H1 (cell line): ENCODE measurements at regions not wholly inside any gene's neighbourhood (a gene's known extent, or its start where the extent isn't known, plus 50 kb on each side); places are given as distances from the start of the nearest gene placed in this dataset.

Source experiments
- CTCF ChIA-PET: fragments of 300-600 bp; sonication (Branson Sonifier 250); formaldehyde crosslinking; loops from one replicate; lab custom pipeline; 2021; ENCODE audit not compliant: partially characterized antibody; lab: Charles Lee
- POLR2A ChIA-PET: fragments of 300-600 bp; sonication (Branson Sonifier 250); formaldehyde crosslinking; loops from one replicate; lab custom pipeline; 2021; ENCODE audit warnings: inconsistent platforms; ENCODE audit not compliant: partially characterized antibody; lab: Charles Lee
- DNase-seq, 2 experiments: peaks; one replicate each; pipeline versions ENCODE4 v3.0.0 to v3.0.0-alpha.2; 2010 to 2022; ENCODE audit warnings: low spot score in 2 of 2, low read depth in 1 of 2, mixed read lengths in 1 of 2
- FAIRE-seq: peaks from 2 replicates; lab custom pipeline; 2011; peaks lifted over from hg19 to GRCh38; lab: Jason Lieb, UNC
- H2AFZ ChIP-seq: 2 replicates; pipeline ENCODE4 v1.8.1; 2012; ENCODE audit warnings: low read length, inconsistent platforms
- H2AK5ac ChIP-seq: 2 replicates; pipeline ENCODE4 v1.6.1; 2013; ENCODE audit warnings: low read depth, low read length
- H2BK120ac ChIP-seq: replicated peaks from 2 replicates; pipeline ENCODE3; 2013; ENCODE audit warnings: low read depth, low read length, inconsistent platforms
- H2BK12ac ChIP-seq: 2 replicates; pipeline ENCODE4 v1.6.1; 2013; ENCODE audit warnings: low read depth, low read length
- H2BK15ac ChIP-seq: 2 replicates; pipeline ENCODE4 v1.6.1; 2013; ENCODE audit warnings: low read length
- H2BK20ac ChIP-seq: 2 replicates; pipeline ENCODE4 v1.6.1; 2013; ENCODE audit warnings: low read length
- H2BK5ac ChIP-seq: 2 replicates; pipeline ENCODE4 v1.6.1; 2013; ENCODE audit warnings: low read depth, low read length
- H3K14ac ChIP-seq: 2 replicates; pipeline ENCODE4 v1.6.1; 2013; ENCODE audit warnings: inconsistent platforms; ENCODE audit not compliant: insufficient read length
- H3K18ac ChIP-seq: 2 replicates; pipeline ENCODE4 v1.6.1; 2013; ENCODE audit warnings: low read length; ENCODE audit errors: extremely low read depth
- H3K23ac ChIP-seq: 2 replicates; pipeline ENCODE4 v1.6.1; 2013; ENCODE audit warnings: inconsistent platforms; ENCODE audit not compliant: insufficient read length
- H3K23me2 ChIP-seq: 2 replicates; pipeline ENCODE4 v1.6.1; 2013; ENCODE audit warnings: low read depth, low read length
- H3K27ac ChIP-seq: 2 replicates; pipeline ENCODE4 v1.6.1; 2011; ENCODE audit warnings: low read depth, low read length, inconsistent platforms
- H3K27me3 ChIP-seq, 4 experiments: replicated peaks in 1 of 4; 1 replicate in 1 of 4; 2 replicates in 3 of 4; pipeline versions ENCODE4 v1.6.1 to v1.8.1; 2011 to 2013; ENCODE audit warnings: low read length in 3 of 4, mild to moderate bottlenecking in 3 of 4, inconsistent platforms in 2 of 4, mixed read lengths in 2 of 4, moderate library complexity in 1 of 4; ENCODE audit not compliant: control insufficient read depth in 3 of 4, insufficient read depth in 3 of 4; ENCODE audit errors: extremely low read depth in 1 of 4
- H3K36me3 ChIP-seq, 4 experiments: 2 replicates each; pipeline versions ENCODE4 v1.6.1 to v1.8.1; 2011 to 2013; ENCODE audit warnings: mild to moderate bottlenecking in 4 of 4, low read length in 3 of 4, moderate library complexity in 2 of 4, control low read depth in 1 of 4, inconsistent platforms in 1 of 4; ENCODE audit not compliant: insufficient read depth in 4 of 4, control insufficient read depth in 2 of 4
- H3K4ac ChIP-seq: replicated peaks from 2 replicates; pipeline ENCODE3; 2013; ENCODE audit warnings: low read length, low read depth, mixed read lengths, inconsistent platforms; ENCODE audit not compliant: insufficient read length
- H3K4me1 ChIP-seq, 4 experiments: replicated peaks in 1 of 4; 1 replicate in 1 of 4; 2 replicates in 3 of 4; pipeline versions ENCODE4 v1.6.1 to v1.8.1; 2011 to 2013; ENCODE audit warnings: low read length in 3 of 4, inconsistent platforms in 2 of 4, mixed read lengths in 1 of 4; ENCODE audit not compliant: insufficient read depth in 4 of 4, control insufficient read depth in 3 of 4
- H3K4me2 ChIP-seq, 2 experiments: 2 replicates each; pipeline versions ENCODE4 v1.6.1 to v1.8.1; 2011 to 2013; ENCODE audit warnings: low read depth in 2 of 2, low read length in 2 of 2, control low read depth in 1 of 2, inconsistent platforms in 1 of 2, mild to moderate bottlenecking in 1 of 2; ENCODE audit not compliant: insufficient read depth in 1 of 2
- H3K4me3 ChIP-seq, 4 experiments: fragments of 200-600, 300-600 bp in 1 of 4; sonication (generic), shearing (Covaris generic), sonication (Bioruptor Twin) in 1 of 4; 2 replicates each; pipeline versions ENCODE4 v1.5.1 to v1.8.1; 2011 to 2016; ENCODE audit warnings: low read length in 4 of 4, low read depth in 3 of 4, control low read depth in 2 of 4, inconsistent platforms in 2 of 4, mild to moderate bottlenecking in 2 of 4, mixed read lengths in 1 of 4, moderate library complexity in 1 of 4; ENCODE audit not compliant: insufficient read depth in 2 of 4; ENCODE audit errors: extremely low read depth in 1 of 4
- H3K56ac ChIP-seq: replicated peaks from 2 replicates; pipeline ENCODE3; 2013; ENCODE audit warnings: low read depth, mild to moderate bottlenecking, mixed read lengths, low read length, inconsistent platforms; ENCODE audit not compliant: insufficient read length
- H3K79me1 ChIP-seq: 2 replicates; pipeline ENCODE4 v1.6.1; 2013; ENCODE audit warnings: low read depth, low read length, control low read depth
- H3K79me2 ChIP-seq, 2 experiments: 2 replicates each; pipeline versions ENCODE4 v1.6.1 to v1.8.1; 2012 to 2013; ENCODE audit warnings: low read length in 2 of 2, mild to moderate bottlenecking in 2 of 2, inconsistent platforms in 1 of 2; ENCODE audit not compliant: insufficient read depth in 2 of 2, control insufficient read depth in 1 of 2
- H3K9ac ChIP-seq, 4 experiments: replicated peaks in 1 of 4; 1 replicate in 1 of 4; 2 replicates in 3 of 4; pipeline versions ENCODE4 v1.6.1 to v1.8.1; 2011 to 2013; ENCODE audit warnings: low read depth in 3 of 4, low read length in 3 of 4, control low read depth in 2 of 4, mild to moderate bottlenecking in 2 of 4, moderate library complexity in 2 of 4, inconsistent platforms in 1 of 4; ENCODE audit errors: extremely low read depth in 1 of 4
- H3K9me3 ChIP-seq, 2 experiments: 2 replicates each; pipeline versions ENCODE4 v1.6.1 to v1.8.1; 2012 to 2013; ENCODE audit warnings: mild to moderate bottlenecking in 2 of 2, moderate library complexity in 2 of 2, control low read depth in 1 of 2, inconsistent platforms in 1 of 2, low read depth in 1 of 2, low read length in 1 of 2, mixed read lengths in 1 of 2; ENCODE audit not compliant: insufficient read depth in 2 of 2
- H4K20me1 ChIP-seq, 2 experiments: replicated peaks in 1 of 2; 2 replicates each; pipeline versions ENCODE3 to v1.8.1; 2011 to 2013; ENCODE audit warnings: inconsistent platforms in 2 of 2, low read length in 2 of 2, mild to moderate bottlenecking in 1 of 2; ENCODE audit not compliant: insufficient read depth in 2 of 2, control insufficient read depth in 1 of 2
- H4K5ac ChIP-seq: 2 replicates; pipeline ENCODE4 v1.6.1; 2013; ENCODE audit warnings: low read length, low read depth, mixed read lengths, inconsistent platforms; ENCODE audit not compliant: insufficient read length
- H4K8ac ChIP-seq: 2 replicates; pipeline ENCODE4 v1.8.0; 2013; ENCODE audit warnings: mild to moderate bottlenecking, moderate library complexity, low read length, inconsistent platforms; ENCODE audit not compliant: insufficient read depth; ENCODE audit errors: extremely low read depth
- H4K91ac ChIP-seq: replicated peaks from 2 replicates; pipeline ENCODE3; 2013; ENCODE audit warnings: low read length, mixed read lengths, inconsistent platforms; ENCODE audit not compliant: insufficient read length
- BACH1 ChIP-seq: IDR thresholded peaks from 2 replicates; pipeline ENCODE4 v1.6.1; 2012; ENCODE audit warnings: low read length, improper control_type of control experiment
- BRCA1 ChIP-seq: IDR thresholded peaks from 2 replicates; pipeline ENCODE4 v1.6.1; 2012; ENCODE audit warnings: low read depth, low read length, improper control_type of control experiment
- CHD1 ChIP-seq: IDR thresholded peaks from 2 replicates; pipeline ENCODE4 v1.6.1; 2012; ENCODE audit warnings: low read depth, low read length, improper control_type of control experiment
- HDAC6 ChIP-seq: IDR thresholded peaks from one replicate; pipeline ENCODE4 v1.7.1; 2012; ENCODE audit warnings: low read depth, mild to moderate bottlenecking, inconsistent platforms, low read length, moderate library complexity
- TF ChIP-seq, protein P1 (sequence below), 3 experiments: IDR thresholded peaks; 1 replicate in 2 of 3; 2 replicates in 1 of 3; pipeline versions ENCODE4 v1.5.1 to v1.6.1; 2011; ENCODE audit warnings: low read length in 3 of 3, mild to moderate bottlenecking in 3 of 3, inconsistent platforms in 2 of 3, low read depth in 1 of 3, moderate library complexity in 1 of 3; ENCODE audit not compliant: insufficient read depth in 1 of 3; ENCODE audit errors: control extremely low read depth in 1 of 3

DNA sequence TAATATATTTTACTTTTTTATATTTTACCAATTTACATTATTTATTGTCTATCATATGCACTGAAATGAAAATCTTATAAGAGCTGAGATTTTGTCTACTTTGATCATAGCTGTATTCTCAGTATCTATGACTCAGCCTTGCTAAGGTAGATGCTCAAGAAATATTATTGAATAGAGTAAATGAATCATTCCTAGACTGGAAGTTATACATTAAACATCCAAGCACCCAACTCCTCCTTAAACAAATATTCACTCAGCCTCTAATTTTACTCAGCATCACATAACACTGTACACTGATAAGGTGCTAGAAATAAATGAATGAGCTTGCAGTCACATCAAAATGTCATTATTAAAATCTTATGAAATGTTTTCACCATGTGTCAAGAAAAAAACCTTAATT is 1424.9 kb downstream of the LRFN5 start:
- no peak for DNase-seq
- H3K4me3 ChIP-seq = no peak overlapping the region
- H3K23me2 ChIP-seq = no peaks in the 10 kb centered on the region
- no peak overlapping the region for H3K9ac ChIP-seq
- no peak for TF ChIP-seq CHD1
- TF ChIP-seq, protein P1, sequence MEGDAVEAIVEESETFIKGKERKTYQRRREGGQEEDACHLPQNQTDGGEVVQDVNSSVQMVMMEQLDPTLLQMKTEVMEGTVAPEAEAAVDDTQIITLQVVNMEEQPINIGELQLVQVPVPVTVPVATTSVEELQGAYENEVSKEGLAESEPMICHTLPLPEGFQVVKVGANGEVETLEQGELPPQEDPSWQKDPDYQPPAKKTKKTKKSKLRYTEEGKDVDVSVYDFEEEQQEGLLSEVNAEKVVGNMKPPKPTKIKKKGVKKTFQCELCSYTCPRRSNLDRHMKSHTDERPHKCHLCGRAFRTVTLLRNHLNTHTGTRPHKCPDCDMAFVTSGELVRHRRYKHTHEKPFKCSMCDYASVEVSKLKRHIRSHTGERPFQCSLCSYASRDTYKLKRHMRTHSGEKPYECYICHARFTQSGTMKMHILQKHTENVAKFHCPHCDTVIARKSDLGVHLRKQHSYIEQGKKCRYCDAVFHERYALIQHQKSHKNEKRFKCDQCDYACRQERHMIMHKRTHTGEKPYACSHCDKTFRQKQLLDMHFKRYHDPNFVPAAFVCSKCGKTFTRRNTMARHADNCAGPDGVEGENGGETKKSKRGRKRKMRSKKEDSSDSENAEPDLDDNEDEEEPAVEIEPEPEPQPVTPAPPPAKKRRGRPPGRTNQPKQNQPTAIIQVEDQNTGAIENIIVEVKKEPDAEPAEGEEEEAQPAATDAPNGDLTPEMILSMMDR (IDR thresholded peaks at IDR 0.05; ENCODE audit: control extremely low read depth in 1 of 3, insufficient read depth in 1 of 3, low read depth in 1 of 3, low read length in 3 of 3) = no peak
- TF ChIP-seq BACH1 = no peak
- no peak for TF ChIP-seq BRCA1
- no peak for TF ChIP-seq HDAC6
- no peaks in the 10 kb centered on the region for H3K79me1 ChIP-seq
- no peak overlapping the region for H2AK5ac ChIP-seq
- H3K56ac ChIP-seq = no peak overlapping the region
- H3K36me3 ChIP-seq = no peaks in the 10 kb centered on the region
- H4K20me1 ChIP-seq = no peaks in the 10 kb centered on the region
- no peak overlapping the region for H2AFZ ChIP-seq
- H2BK20ac ChIP-seq = no peak overlapping the region
- no peaks in the 10 kb centered on the region for H3K27me3 ChIP-seq
- H3K18ac ChIP-seq = no peak overlapping the region
- no peak overlapping the region for H2BK15ac ChIP-seq
- H3K4ac ChIP-seq = no peak overlapping the region
- POLR2A ChIA-PET = no interaction called here
- H4K8ac ChIP-seq = no peak overlapping the region
- no peak overlapping the region for H2BK12ac ChIP-seq
- no peak overlapping the region for H4K91ac ChIP-seq
- FAIRE-seq = no peak
- no peaks in the 10 kb centered on the region for H3K4me1 ChIP-seq
- CTCF ChIA-PET = no interaction called here
- no peaks in the 10 kb centered on the region for H3K79me2 ChIP-seq
- H3K23ac ChIP-seq = no peak overlapping the region
- no peak overlapping the region for H3K27ac ChIP-seq
- H2BK5ac ChIP-seq = no peak overlapping the region
- H2BK120ac ChIP-seq = no peak overlapping the region
- H3K14ac ChIP-seq = no peak overlapping the region
- no peak overlapping the region for H4K5ac ChIP-seq
- H3K4me2 ChIP-seq = no peak overlapping the region
- H3K9me3 ChIP-seq = no peaks in the 10 kb centered on the region
